RKO (cell line): ENCODE measurements at regions not wholly inside any gene's neighbourhood (a gene's known extent, or its start where the extent isn't known, plus 50 kb on each side); places are given as distances from the start of the nearest gene placed in this dataset.

ENCODE experiments used
- DNase-seq: peaks from one replicate; pipeline ENCODE4 v3.0.0-alpha.2; 2016; ENCODE audit warnings: low spot score

GRCh38 chr14:22477569-22478194, 111.3 kb downstream of the DAD1 start:
- no peak for DNase-seq

- no peak for DNase-seq
Measured at GRCh38 chr14:22476887-22477286, 112.1 kb downstream of the DAD1 start.

- DNase-seq = no peak
Measured at GRCh38 chr14:22476005-22476751, 112.8 kb downstream of the DAD1 start.

- no peak for DNase-seq
Measured at GRCh38 chr14:22475381-22475780, 113.6 kb downstream of the DAD1 start.

GRCh38 chr14:22474730-22475351, 114.2 kb downstream of the DAD1 start:
- DNase-seq = peak; percentile 1

- DNase-seq = peak; percentile 36
Measured at GRCh38 chr14:22472935-22473854, 115.8 kb downstream of the DAD1 start.

- DNase-seq = no peak
Measured at GRCh38 chr14:22472466-22472865, 116.6 kb downstream of the DAD1 start.

- DNase-seq = no peak
Measured at GRCh38 chr14:22471545-22472121, 117.4 kb downstream of the DAD1 start.

GRCh38 chr14:22469538-22470303, 119.3 kb downstream of the DAD1 start:
- no peak for DNase-seq

- no peak for DNase-seq
Measured at GRCh38 chr14:22468830-22469229, 120.2 kb downstream of the DAD1 start.

GRCh38 chr14:22466491-22466890, 122.5 kb downstream of the DAD1 start:
- DNase-seq = peak; percentile 50

- no peak for DNase-seq
Measured at GRCh38 chr14:22465201-22465840, 123.7 kb downstream of the DAD1 start.

GRCh38 chr14:22464422-22465142, 124.4 kb downstream of the DAD1 start:
- DNase-seq = no peak

- no peak for DNase-seq
Measured at GRCh38 chr14:22463763-22464173, 125.3 kb downstream of the DAD1 start.

- no peak for DNase-seq
Measured at GRCh38 chr14:22462923-22463322, 126.1 kb downstream of the DAD1 start.

GRCh38 chr14:22460461-22461195, 128.4 kb downstream of the DAD1 start:
- DNase-seq = no peak

- no peak for DNase-seq
Measured at GRCh38 chr14:22458737-22459136, 130.3 kb downstream of the DAD1 start.

- DNase-seq = no peak
Measured at GRCh38 chr14:22456998-22457594, 131.9 kb downstream of the DAD1 start.

- DNase-seq = no peak
Measured at GRCh38 chr14:22456421-22456820, 132.6 kb downstream of the DAD1 start.
